ENCODE measurements at regions not wholly inside any gene's neighbourhood (a gene's known extent, or its start where the extent isn't known, plus 50 kb on each side); places are given as distances from the start of the nearest gene placed in this dataset.

DNA sequence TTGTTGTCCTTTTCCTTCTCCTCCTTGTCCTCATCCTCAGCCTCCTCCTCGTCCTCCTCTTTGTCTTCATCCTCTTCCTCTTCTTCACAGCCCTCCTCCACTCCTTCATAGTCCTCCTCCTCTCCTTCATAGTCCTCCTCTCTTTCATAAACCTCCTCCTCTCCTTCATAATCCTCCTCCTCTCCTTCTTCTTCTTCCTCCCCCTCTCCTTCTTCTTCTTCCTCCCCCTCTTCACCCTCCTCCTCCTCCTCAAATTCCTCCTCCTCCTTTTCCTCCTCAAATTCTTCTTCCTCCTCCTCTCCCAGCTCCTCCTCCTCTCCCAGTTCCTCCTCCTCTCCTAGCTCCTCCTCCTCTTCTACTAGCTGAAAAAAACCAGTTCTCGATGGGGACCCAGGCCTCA, 143.8 kb upstream of the RADX start:
- TF ChIP-seq, protein P1, sequence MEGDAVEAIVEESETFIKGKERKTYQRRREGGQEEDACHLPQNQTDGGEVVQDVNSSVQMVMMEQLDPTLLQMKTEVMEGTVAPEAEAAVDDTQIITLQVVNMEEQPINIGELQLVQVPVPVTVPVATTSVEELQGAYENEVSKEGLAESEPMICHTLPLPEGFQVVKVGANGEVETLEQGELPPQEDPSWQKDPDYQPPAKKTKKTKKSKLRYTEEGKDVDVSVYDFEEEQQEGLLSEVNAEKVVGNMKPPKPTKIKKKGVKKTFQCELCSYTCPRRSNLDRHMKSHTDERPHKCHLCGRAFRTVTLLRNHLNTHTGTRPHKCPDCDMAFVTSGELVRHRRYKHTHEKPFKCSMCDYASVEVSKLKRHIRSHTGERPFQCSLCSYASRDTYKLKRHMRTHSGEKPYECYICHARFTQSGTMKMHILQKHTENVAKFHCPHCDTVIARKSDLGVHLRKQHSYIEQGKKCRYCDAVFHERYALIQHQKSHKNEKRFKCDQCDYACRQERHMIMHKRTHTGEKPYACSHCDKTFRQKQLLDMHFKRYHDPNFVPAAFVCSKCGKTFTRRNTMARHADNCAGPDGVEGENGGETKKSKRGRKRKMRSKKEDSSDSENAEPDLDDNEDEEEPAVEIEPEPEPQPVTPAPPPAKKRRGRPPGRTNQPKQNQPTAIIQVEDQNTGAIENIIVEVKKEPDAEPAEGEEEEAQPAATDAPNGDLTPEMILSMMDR (conservative IDR thresholded peaks at IDR 0.05 in 1 of 2, IDR thresholded peaks at IDR 0.05 in 1 of 2; ENCODE audit: low read depth in 1 of 2, low read length in 2 of 2), result no peak
- TF ChIP-seq EZH2 (IDR thresholded peaks at IDR 0.05; ENCODE audit: low read length, missing control alignments), result no peak
- Histone ChIP-seq H3K4me2 (ENCODE audit: extremely low read depth, insufficient read depth, low read length) (no peak overlapping the region), H4K20me1 (ENCODE audit: control insufficient read depth, extremely low read depth, insufficient read depth, low read length) (no peaks in the 10 kb centered on the region), H3K9ac (ENCODE audit: insufficient read depth, low read length) (no peak overlapping the region), H2AFZ (ENCODE audit: low read length) (no peak overlapping the region), H3K36me3 (ENCODE audit: control insufficient read depth, insufficient read depth, low read length) (no peaks in the 10 kb centered on the region), H3K27me3 (ENCODE audit: control insufficient read depth, insufficient read depth, low read length) (no peaks in the 10 kb centered on the region), H3K4me3 (replicated peaks in 1 of 4; ENCODE audit: control extremely low read depth in 1 of 4, insufficient read depth in 1 of 4, low read depth in 3 of 4, low read length in 4 of 4) (no peak overlapping the region), H3K27ac (ENCODE audit: insufficient read depth, low read length) (no peak overlapping the region), H3K4me1 (ENCODE audit: control insufficient read depth, extremely low read depth, insufficient read depth, low read length) (no peaks in the 10 kb centered on the region), H3K9me3 (ENCODE audit: control insufficient read depth, insufficient read depth, low read depth, low read length) (no peaks in the 10 kb centered on the region), H3K79me2 (ENCODE audit: control insufficient read depth, insufficient read depth, low read length) (no peaks in the 10 kb centered on the region)
- DNase-seq (ENCODE audit: low read depth in 2 of 2), result no peak

DNA sequence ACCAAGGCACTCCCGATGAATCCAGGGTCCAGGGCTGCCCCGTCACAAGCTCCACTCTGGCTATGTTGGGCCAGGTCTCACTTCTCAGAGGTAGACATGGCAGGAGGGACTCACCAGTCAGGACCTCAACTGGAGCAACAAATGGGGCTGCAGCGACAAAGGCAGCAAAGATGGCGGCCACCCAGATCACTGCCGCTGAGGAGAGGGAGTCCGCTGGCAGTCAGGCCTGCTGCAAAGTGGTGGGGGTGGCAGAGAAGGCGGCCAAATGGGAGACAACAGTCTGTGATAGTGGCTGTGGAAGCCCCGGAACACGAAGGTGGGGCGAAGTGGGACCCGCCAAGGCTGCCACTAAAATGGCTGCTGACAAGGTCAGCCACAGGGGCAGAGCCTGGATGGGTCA, 143.3 kb upstream of the RADX start:
- H3K9me3 ChIP-seq (ENCODE audit: control insufficient read depth, insufficient read depth, low read depth, low read length), result no peaks in the 10 kb centered on the region
- no peaks in the 10 kb centered on the region for H3K79me2 ChIP-seq (ENCODE audit: control insufficient read depth, insufficient read depth, low read length)
- H2AFZ ChIP-seq (ENCODE audit: low read length), result no peak overlapping the region
- no peak overlapping the region for H3K27ac ChIP-seq (ENCODE audit: insufficient read depth, low read length)
- no peak overlapping the region for H3K9ac ChIP-seq (ENCODE audit: insufficient read depth, low read length)
- H3K36me3 ChIP-seq (ENCODE audit: control insufficient read depth, insufficient read depth, low read length), result no peaks in the 10 kb centered on the region
- no peaks in the 10 kb centered on the region for H3K4me1 ChIP-seq (ENCODE audit: control insufficient read depth, extremely low read depth, insufficient read depth, low read length)
- no peak for TF ChIP-seq EZH2 (IDR thresholded peaks at IDR 0.05; ENCODE audit: low read length, missing control alignments)
- TF ChIP-seq, protein P1 (conservative IDR thresholded peaks at IDR 0.05 in 1 of 2, IDR thresholded peaks at IDR 0.05 in 1 of 2; ENCODE audit: low read depth in 1 of 2, low read length in 2 of 2), result no peak
- H3K4me2 ChIP-seq (ENCODE audit: extremely low read depth, insufficient read depth, low read length), result no peak overlapping the region
- no peaks in the 10 kb centered on the region for H3K27me3 ChIP-seq (ENCODE audit: control insufficient read depth, insufficient read depth, low read length)
- no peak for DNase-seq (ENCODE audit: low read depth in 2 of 2)
- no peaks in the 10 kb centered on the region for H4K20me1 ChIP-seq (ENCODE audit: control insufficient read depth, extremely low read depth, insufficient read depth, low read length)
- no peak overlapping the region for H3K4me3 ChIP-seq (replicated peaks in 1 of 4; ENCODE audit: control extremely low read depth in 1 of 4, insufficient read depth in 1 of 4, low read depth in 3 of 4, low read length in 4 of 4)

DNA sequence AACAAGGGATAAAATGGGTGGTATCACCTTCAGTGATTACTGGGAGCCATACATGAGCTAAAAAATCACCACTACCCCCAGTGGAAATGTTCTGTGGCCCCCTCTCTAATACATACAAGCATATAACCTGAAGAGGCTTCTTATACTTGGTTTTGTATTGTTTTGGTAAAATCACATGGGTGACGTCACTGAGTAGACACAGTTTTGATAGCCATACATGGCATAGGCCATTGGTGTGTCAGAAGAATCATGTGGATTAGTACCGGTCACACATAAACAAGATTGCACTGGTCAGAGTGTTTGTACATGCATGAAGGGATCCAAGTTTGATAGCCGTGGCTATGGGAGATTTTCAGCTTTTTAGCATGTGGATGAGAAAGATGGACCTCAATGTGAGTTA, 131.9 kb upstream of the RADX start:
- no peak overlapping the region for H3K4me3 ChIP-seq (replicated peaks in 1 of 4; ENCODE audit: control extremely low read depth in 1 of 4, insufficient read depth in 1 of 4, low read depth in 3 of 4, low read length in 4 of 4)
- no peaks in the 10 kb centered on the region for H3K79me2 ChIP-seq (ENCODE audit: control insufficient read depth, insufficient read depth, low read length)
- H3K27me3 ChIP-seq (ENCODE audit: control insufficient read depth, insufficient read depth, low read length), result no peaks in the 10 kb centered on the region
- H2AFZ ChIP-seq (ENCODE audit: low read length), result no peak overlapping the region
- no peak overlapping the region for H3K9ac ChIP-seq (ENCODE audit: insufficient read depth, low read length)
- no peaks in the 10 kb centered on the region for H3K9me3 ChIP-seq (ENCODE audit: control insufficient read depth, insufficient read depth, low read depth, low read length)
- no peaks in the 10 kb centered on the region for H3K4me1 ChIP-seq (ENCODE audit: control insufficient read depth, extremely low read depth, insufficient read depth, low read length)
- no peak overlapping the region for H3K27ac ChIP-seq (ENCODE audit: insufficient read depth, low read length)
- TF ChIP-seq, protein P1 (conservative IDR thresholded peaks at IDR 0.05 in 1 of 2, IDR thresholded peaks at IDR 0.05 in 1 of 2; ENCODE audit: low read depth in 1 of 2, low read length in 2 of 2), result no peak
- no peak for TF ChIP-seq EZH2 (IDR thresholded peaks at IDR 0.05; ENCODE audit: low read length, missing control alignments)
- no peaks in the 10 kb centered on the region for H4K20me1 ChIP-seq (ENCODE audit: control insufficient read depth, extremely low read depth, insufficient read depth, low read length)
- H3K36me3 ChIP-seq (ENCODE audit: control insufficient read depth, insufficient read depth, low read length), result no peaks in the 10 kb centered on the region
- no peak for DNase-seq (ENCODE audit: low read depth in 2 of 2)
- no peak overlapping the region for H3K4me2 ChIP-seq (ENCODE audit: extremely low read depth, insufficient read depth, low read length)

All from fibroblast of lung (primary cell).